Coronary artery (tissue), 2 donors: ENCODE measurements at regions not wholly inside any gene's neighbourhood (a gene's known extent, or its start where the extent isn't known, plus 50 kb on each side); places are given as distances from the start of the nearest gene placed in this dataset.

Source experiments
- DNase-seq: peaks from one replicate; pipeline ENCODE4 v3.0.0-alpha.2; 2017; ENCODE audit warnings: low spot score
- H3K27ac ChIP-seq, 2 donors: fragments of 200-600 bp; sonication (generic); one replicate each; pipeline ENCODE4 v1.5.1; 2016 to 2019
- H3K4me3 ChIP-seq: fragments of 200-600 bp; sonication (generic); 2 replicates; pipeline ENCODE4 v1.5.1; 2016; ENCODE audit warnings: mild to moderate bottlenecking, moderate library complexity
- TF ChIP-seq, protein P1 (sequence below): fragments of 200-600 bp; sonication (generic); IDR thresholded peaks from one replicate; pipeline ENCODE4 v1.5.1; 2019; ENCODE audit warnings: antibody characterized with exemption

DNA sequence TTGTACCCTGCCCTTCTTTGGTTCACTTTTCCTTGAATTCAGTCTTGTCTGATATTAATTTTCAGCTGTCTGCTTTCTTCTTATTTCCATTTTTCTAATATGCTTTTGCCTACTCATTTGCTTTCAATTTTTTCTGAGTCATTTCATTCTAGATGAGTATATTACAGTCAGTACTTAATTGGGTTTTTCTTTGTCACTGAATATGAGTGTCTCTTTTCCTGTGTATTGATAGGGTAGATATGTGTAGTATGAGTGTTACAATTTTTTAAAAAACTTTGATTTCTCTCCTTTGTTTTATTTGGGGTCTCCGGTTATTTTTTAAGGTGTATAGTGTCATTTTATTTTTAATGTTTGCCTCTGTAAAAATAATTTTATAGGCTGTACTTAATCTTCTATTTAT, 222.2 kb downstream of the IDS start:
- DNase-seq = no peak
- no peak overlapping the region for H3K4me3 ChIP-seq
- no peak overlapping the region for H3K27ac ChIP-seq
- TF ChIP-seq, protein P1, sequence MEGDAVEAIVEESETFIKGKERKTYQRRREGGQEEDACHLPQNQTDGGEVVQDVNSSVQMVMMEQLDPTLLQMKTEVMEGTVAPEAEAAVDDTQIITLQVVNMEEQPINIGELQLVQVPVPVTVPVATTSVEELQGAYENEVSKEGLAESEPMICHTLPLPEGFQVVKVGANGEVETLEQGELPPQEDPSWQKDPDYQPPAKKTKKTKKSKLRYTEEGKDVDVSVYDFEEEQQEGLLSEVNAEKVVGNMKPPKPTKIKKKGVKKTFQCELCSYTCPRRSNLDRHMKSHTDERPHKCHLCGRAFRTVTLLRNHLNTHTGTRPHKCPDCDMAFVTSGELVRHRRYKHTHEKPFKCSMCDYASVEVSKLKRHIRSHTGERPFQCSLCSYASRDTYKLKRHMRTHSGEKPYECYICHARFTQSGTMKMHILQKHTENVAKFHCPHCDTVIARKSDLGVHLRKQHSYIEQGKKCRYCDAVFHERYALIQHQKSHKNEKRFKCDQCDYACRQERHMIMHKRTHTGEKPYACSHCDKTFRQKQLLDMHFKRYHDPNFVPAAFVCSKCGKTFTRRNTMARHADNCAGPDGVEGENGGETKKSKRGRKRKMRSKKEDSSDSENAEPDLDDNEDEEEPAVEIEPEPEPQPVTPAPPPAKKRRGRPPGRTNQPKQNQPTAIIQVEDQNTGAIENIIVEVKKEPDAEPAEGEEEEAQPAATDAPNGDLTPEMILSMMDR = no peak

DNA sequence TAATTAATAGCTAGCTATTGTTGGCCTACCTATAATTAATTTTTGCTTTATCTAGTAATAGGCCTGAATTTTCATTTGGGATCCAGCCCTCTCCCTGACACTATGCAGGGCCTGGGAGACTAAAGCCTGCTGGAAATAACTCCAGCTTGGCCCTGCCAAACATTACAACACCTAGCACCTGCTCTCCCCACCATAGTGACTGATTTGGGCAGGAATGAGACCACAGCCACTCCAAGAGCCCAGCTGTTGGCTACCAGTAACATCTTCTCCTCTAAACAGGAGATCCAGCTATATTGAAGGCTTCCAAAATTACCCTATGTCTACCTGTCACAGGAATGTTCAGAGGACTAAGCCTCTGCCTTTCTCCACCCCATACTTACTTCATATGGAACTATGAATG, 225.1 kb downstream of the IDS start:
- Histone ChIP-seq H3K27ac (no peak overlapping the region), H3K4me3 (no peak overlapping the region)
- TF ChIP-seq, protein P1 = no peak
- DNase-seq = no peak

DNA sequence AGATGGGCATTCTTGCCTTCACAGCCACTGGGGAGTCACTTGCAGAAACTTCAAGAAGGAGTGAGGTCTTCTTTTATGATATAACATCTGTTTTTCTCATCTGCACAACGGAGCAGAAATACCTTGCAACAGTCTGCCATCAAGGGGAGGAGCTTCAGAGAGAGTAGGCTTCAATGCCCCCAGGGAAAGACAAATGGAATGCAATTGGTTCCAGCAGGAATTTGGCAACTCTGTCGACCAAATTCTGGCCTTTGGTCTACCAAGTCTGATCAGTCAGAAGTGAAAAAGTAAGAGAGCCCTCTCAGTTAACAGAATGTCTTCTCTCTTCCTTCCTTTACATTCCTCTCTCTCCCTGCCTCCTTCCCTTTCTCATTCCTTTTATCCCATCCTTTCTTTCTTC, 229.3 kb downstream of the IDS start:
- Histone ChIP-seq H3K27ac (no peak overlapping the region), H3K4me3 (no peak overlapping the region)
- TF ChIP-seq, protein P1 = no peak
- no peak for DNase-seq

DNA sequence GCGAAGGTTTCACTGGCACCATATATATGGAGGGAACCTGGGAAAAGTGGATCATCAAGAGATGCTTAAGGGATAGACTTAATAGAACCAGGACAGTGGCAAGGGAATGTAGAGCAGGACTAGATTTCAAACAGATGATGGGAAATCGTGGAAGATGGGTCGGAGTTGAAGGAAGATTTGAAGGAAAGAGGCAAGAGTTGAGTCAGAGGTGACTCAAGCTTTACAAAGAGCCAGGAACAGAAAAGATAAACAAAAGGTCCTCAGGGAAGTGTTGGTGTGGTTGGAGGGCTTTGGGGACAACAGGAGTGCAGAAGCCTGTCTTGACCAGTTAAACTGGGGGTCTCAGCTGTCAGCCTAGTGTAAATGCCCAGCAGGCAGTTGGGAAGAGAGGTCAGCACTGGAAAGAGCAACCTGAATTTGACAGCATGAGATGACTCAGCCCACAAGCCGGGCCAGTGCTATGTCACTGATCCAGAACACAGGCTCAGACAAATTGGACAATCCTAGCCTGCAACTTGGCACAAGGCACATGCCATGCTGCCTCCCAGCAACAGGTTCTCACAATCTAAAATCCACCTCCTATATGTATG, 230.5 kb downstream of the IDS start:
- H3K4me3 ChIP-seq = no peak overlapping the region
- no peak for DNase-seq
- TF ChIP-seq, protein P1 = no peak
- H3K27ac ChIP-seq = no peak overlapping the region

DNA sequence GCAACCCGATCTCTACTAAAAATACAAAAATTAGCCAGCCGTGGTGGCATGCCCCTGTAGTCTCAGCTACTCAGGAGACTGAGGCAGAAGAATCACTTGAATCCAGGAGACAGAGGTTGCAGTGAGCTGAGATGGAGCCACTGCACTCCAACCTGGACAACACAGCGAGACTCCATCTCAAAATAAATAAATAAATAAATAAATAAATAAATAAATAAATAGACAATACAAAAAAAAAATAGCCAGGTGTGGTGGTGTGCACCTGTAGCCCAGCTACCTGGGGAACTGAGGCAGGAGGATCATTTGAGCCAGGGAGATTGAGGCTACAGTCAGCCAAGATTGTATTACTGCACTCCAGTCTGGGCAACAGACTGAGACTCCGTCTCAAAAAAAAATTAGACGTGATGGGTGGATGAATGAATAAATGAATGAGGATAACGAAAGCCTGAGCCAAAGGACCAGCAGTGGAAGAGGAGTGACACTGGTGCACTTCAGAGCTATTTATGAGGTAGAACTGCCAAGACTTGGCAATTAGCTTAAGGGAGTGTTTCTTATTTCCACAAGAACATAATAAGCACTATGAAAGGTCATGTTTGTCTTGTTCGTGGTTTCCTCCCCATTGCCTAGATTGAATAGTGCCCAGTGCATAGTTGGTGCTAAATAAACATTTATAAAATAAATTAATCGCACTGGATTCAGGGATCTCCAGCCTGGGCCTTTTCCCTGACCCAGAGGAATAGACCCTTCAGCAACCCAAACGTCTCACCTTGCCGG, 232.2 kb downstream of the IDS start:
- no peak overlapping the region for H3K27ac ChIP-seq
- no peak for DNase-seq
- TF ChIP-seq, protein P1 = no peak
- H3K4me3 ChIP-seq = no peak overlapping the region

DNA sequence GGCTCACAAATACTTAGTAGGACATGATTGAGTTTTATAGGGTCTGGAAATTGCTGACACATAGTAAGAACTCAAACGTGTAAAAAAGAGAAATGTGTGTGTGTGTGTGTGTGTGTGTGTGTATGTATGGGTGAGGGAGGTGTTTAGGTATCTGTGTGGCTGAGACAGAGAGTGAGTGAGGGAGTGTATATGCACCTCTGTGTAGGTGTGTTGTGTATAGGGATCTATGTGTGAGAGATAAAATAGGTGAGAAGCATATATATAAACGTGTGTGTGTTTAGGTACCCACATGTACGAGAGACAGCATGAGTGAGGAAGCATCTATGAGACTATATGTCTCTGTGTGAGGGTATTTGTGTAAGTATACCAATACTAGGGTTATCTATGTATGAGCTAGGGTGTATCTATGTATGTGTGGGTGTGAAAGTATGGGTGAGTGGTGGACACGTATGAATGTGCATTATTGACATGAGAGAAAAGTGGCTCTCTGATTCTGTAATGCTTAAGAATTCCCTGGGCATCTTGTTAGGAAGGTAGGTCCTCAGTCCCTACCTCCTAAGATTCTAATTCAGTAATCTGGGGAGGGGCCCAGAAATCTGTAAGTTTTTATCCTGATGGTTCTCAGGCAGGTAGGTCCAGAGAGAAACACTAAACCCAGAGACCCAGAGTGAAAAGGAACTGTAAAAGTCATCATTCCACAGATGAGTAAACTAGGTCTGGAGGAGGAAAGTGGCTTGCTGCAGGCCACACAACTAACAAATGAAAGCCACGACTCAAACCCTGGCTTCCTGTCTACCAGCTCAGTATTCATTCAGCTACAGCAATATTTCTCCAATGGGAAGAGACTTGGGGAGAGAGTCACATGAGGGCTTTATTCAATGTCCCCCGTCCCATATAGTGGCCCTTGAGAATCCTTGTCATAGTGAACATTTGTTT, 237.0 kb downstream of the IDS start:
- H3K4me3 ChIP-seq = no peak overlapping the region
- DNase-seq = no peak
- TF ChIP-seq, protein P1 = no peak
- H3K27ac ChIP-seq = no peak overlapping the region
